Heart left ventricle (tissue), 13 donors: ENCODE measurements at regions not wholly inside any gene's neighbourhood (a gene's known extent, or its start where the extent isn't known, plus 50 kb on each side); places are given as distances from the start of the nearest gene placed in this dataset.

Experiments
- POLR2A ChIP-seq, 2 donors: fragments of 450-650 bp; IDR thresholded peaks; one replicate each; pipeline ENCODE4 v1.6.1; 2017; ENCODE audit warnings: antibody characterized with exemption in 2 of 2, mild to moderate bottlenecking in 2 of 2, moderate library complexity in 2 of 2
- TF ChIP-seq, protein P1 (sequence below), 12 donors: fragments of 200-600 bp; sonication (generic) in 4 of 12; IDR thresholded peaks; one replicate each; pipeline versions ENCODE4 v1.5.0 to v1.8.0; 2018 to 2022; ENCODE audit warnings: antibody characterized with exemption in 12 of 12, mild to moderate bottlenecking in 5 of 12
- donor health status: ischemic (EF 13 %, LVEDD 7.1; RV severe dilation, severe dysfunction).
- donor health status: DM: no; HTN: yes; CAD: no.
- donor health status: DM: no; HTN: no; CAD: no.
- donor health status: ischemic (EF 25% LVEDD 6.9; RV normal size, moderate dysfunction).
- donor health status: ischemic (EF 25% LVEDD 5.7; RV mildly dilated, moderate dysfunction).
- donor health status: ischemic (EF 35%, LVEDD 5.7; RV mildly dilated, moderate dysfunction).
- donor health status: nonischemic (EF 11% LVEDD 7.7; RV severe dilation, severe dysfunction).
- donor health status: DM: yes; HTN: yes; CAD: no.
- donor health status: PGD.
- donor health status: ischemic (EF 29% LVEDD 5.4; RV normal size, mild dysfunction).
- donor health status: nonischemic (EF 23%, LVEDD 6.1; RV moderate dilation, normal function).

DNA sequence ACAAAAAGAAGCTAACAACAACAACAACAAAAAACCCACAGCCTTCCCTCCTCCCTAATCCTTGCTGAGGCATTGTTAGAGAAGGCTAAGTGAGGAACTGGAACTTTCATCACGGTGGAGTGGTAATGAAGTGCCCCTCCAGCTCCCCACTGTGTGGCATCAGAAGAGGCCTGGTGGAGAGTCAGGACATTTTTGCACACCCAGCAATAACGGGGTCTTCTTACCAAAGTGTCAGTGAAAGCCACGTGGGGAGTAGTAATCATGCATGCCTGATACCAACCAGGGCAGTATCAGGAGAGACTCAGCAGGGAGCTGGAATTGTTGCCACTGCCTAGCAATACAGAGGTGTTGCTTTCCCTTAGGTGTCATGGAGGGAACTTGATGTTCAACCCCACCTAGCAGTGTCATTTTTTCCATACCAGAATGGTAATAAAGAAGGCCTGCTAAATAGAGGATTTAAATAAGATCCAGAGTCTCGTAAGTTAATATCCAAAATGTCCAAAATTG, 299.7 kb upstream of the RGS6 start:
- TF ChIP-seq, protein P1, sequence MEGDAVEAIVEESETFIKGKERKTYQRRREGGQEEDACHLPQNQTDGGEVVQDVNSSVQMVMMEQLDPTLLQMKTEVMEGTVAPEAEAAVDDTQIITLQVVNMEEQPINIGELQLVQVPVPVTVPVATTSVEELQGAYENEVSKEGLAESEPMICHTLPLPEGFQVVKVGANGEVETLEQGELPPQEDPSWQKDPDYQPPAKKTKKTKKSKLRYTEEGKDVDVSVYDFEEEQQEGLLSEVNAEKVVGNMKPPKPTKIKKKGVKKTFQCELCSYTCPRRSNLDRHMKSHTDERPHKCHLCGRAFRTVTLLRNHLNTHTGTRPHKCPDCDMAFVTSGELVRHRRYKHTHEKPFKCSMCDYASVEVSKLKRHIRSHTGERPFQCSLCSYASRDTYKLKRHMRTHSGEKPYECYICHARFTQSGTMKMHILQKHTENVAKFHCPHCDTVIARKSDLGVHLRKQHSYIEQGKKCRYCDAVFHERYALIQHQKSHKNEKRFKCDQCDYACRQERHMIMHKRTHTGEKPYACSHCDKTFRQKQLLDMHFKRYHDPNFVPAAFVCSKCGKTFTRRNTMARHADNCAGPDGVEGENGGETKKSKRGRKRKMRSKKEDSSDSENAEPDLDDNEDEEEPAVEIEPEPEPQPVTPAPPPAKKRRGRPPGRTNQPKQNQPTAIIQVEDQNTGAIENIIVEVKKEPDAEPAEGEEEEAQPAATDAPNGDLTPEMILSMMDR (IDR thresholded peaks at IDR 0.05), result no peak
- no peak for TF ChIP-seq POLR2A (IDR thresholded peaks at IDR 0.05)
